IPS-18a (cell line): ENCODE measurements at regions not wholly inside any gene's neighbourhood (a gene's known extent, or its start where the extent isn't known, plus 50 kb on each side); places are given as distances from the start of the nearest gene placed in this dataset.

Source experiments
- H3K27ac ChIP-seq: one replicate; pipeline ENCODE4 v1.5.1; 2013; ENCODE audit warnings: low read length
- H3K27me3 ChIP-seq: one replicate; pipeline ENCODE4 v1.6.1; 2013; ENCODE audit warnings: mild to moderate bottlenecking, low read length; ENCODE audit not compliant: control insufficient read depth, insufficient read depth
- H3K36me3 ChIP-seq: one replicate; pipeline ENCODE4 v1.6.1; 2013; ENCODE audit warnings: low read depth, low read length; ENCODE audit not compliant: control insufficient read depth
- H3K4me1 ChIP-seq: one replicate; pipeline ENCODE4 v1.6.1; 2013; ENCODE audit warnings: low read depth, low read length; ENCODE audit not compliant: control insufficient read depth
- H3K4me3 ChIP-seq: one replicate; pipeline ENCODE4 v1.5.1; 2013; ENCODE audit warnings: low read length
- H3K9ac ChIP-seq: one replicate; pipeline ENCODE4 v1.6.1; 2013; ENCODE audit warnings: mild to moderate bottlenecking, low read length, moderate library complexity
- H3K9me3 ChIP-seq: one replicate; pipeline ENCODE4 v1.6.1; 2013; ENCODE audit warnings: low read depth, low read length; ENCODE audit not compliant: control insufficient read depth

- Histone ChIP-seq H3K4me3 (no peak overlapping the region), H3K27ac (no peak overlapping the region), H3K36me3 (no peaks in the 10 kb centered on the region), H3K9ac (no peak overlapping the region), H3K9me3 (no peaks in the 10 kb centered on the region), H3K4me1 (no peaks in the 10 kb centered on the region), H3K27me3 (no peaks in the 10 kb centered on the region)
Measured at GRCh38 chr7:98479318-98479717, 78.4 kb upstream of the BAIAP2L1 start.

GRCh38 chr7:98475352-98475751 lies 74.5 kb upstream of the BAIAP2L1 start:
- Histone ChIP-seq H3K4me3 (no peak overlapping the region), H3K27ac (no peak overlapping the region), H3K9ac (no peak overlapping the region), H3K27me3 (peaks cover under 1% of the 10 kb centered on the region), H3K36me3 (no peaks in the 10 kb centered on the region), H3K9me3 (no peaks in the 10 kb centered on the region), H3K4me1 (no peaks in the 10 kb centered on the region)

GRCh38 chr7:98474558-98474957 lies 73.7 kb upstream of the BAIAP2L1 start:
- no peaks in the 10 kb centered on the region for H3K4me1 ChIP-seq
- H3K36me3 ChIP-seq, result no peaks in the 10 kb centered on the region
- H3K9ac ChIP-seq, result no peak overlapping the region
- H3K9me3 ChIP-seq, result no peaks in the 10 kb centered on the region
- no peak overlapping the region for H3K4me3 ChIP-seq
- no peak overlapping the region for H3K27ac ChIP-seq
- H3K27me3 ChIP-seq, result peaks cover 8% of the 10 kb centered on the region

- Histone ChIP-seq H3K4me3 (no peak overlapping the region), H3K27ac (no peak overlapping the region), H3K36me3 (no peaks in the 10 kb centered on the region), H3K9ac (no peak overlapping the region), H3K4me1 (no peaks in the 10 kb centered on the region), H3K9me3 (no peaks in the 10 kb centered on the region), H3K27me3 (peaks cover 10% of the 10 kb centered on the region)
Measured at GRCh38 chr7:98472521-98472954, 71.6 kb upstream of the BAIAP2L1 start.

- H3K4me1 ChIP-seq, result no peaks in the 10 kb centered on the region
- H3K9me3 ChIP-seq, result no peaks in the 10 kb centered on the region
- H3K4me3 ChIP-seq, result peak overlapping the region; percentile 71
- no peak overlapping the region for H3K27ac ChIP-seq
- peak overlapping the region; percentile 36 for H3K9ac ChIP-seq
- no peaks in the 10 kb centered on the region for H3K36me3 ChIP-seq
- H3K27me3 ChIP-seq, result peaks cover 10% of the 10 kb centered on the region
Measured at GRCh38 chr7:98470485-98471240, 69.8 kb upstream of the BAIAP2L1 start.

GRCh38 chr7:98469088-98469487 lies 68.2 kb upstream of the BAIAP2L1 start:
- no peaks in the 10 kb centered on the region for H3K9me3 ChIP-seq

GRCh38 chr7:98467570-98468312 lies 66.9 kb upstream of the BAIAP2L1 start:
- H3K27ac ChIP-seq, result no peak overlapping the region
- H3K36me3 ChIP-seq, result no peaks in the 10 kb centered on the region
- no peak overlapping the region for H3K9ac ChIP-seq
- H3K4me1 ChIP-seq, result no peaks in the 10 kb centered on the region
- H3K9me3 ChIP-seq, result no peaks in the 10 kb centered on the region
- no peak overlapping the region for H3K4me3 ChIP-seq
- peaks cover 10% of the 10 kb centered on the region for H3K27me3 ChIP-seq

More at GRCh38 chr7:98469088-98469487, 68.2 kb upstream of the BAIAP2L1 start:
- Histone ChIP-seq H3K27me3 (peaks cover 10% of the 10 kb centered on the region), H3K9ac (no peak overlapping the region), H3K27ac (no peak overlapping the region), H3K4me1 (no peaks in the 10 kb centered on the region), H3K36me3 (no peaks in the 10 kb centered on the region), H3K4me3 (no peak overlapping the region)

- H3K4me3 ChIP-seq, result no peak overlapping the region
- H3K36me3 ChIP-seq, result no peaks in the 10 kb centered on the region
- no peak overlapping the region for H3K27ac ChIP-seq
Measured at GRCh38 chr7:98465022-98465421, 64.1 kb upstream of the BAIAP2L1 start.

GRCh38 chr7:98464558-98464940 lies 63.7 kb upstream of the BAIAP2L1 start:
- Histone ChIP-seq H3K27ac (no peak overlapping the region), H3K4me1 (no peaks in the 10 kb centered on the region), H3K9ac (no peak overlapping the region), H3K27me3 (peaks cover 2% of the 10 kb centered on the region), H3K4me3 (no peak overlapping the region), H3K9me3 (no peaks in the 10 kb centered on the region), H3K36me3 (no peaks in the 10 kb centered on the region)

More at GRCh38 chr7:98465022-98465421, 64.1 kb upstream of the BAIAP2L1 start:
- no peaks in the 10 kb centered on the region for H3K4me1 ChIP-seq
- no peak overlapping the region for H3K9ac ChIP-seq
- no peaks in the 10 kb centered on the region for H3K9me3 ChIP-seq
- peaks cover 6% of the 10 kb centered on the region for H3K27me3 ChIP-seq

GRCh38 chr7:98463837-98464557 lies 63.1 kb upstream of the BAIAP2L1 start:
- Histone ChIP-seq H3K27me3 (no peaks in the 10 kb centered on the region), H3K4me3 (no peak overlapping the region), H3K9me3 (no peaks in the 10 kb centered on the region), H3K36me3 (no peaks in the 10 kb centered on the region), H3K27ac (no peak overlapping the region), H3K4me1 (no peaks in the 10 kb centered on the region), H3K9ac (no peak overlapping the region)

- no peak overlapping the region for H3K9ac ChIP-seq
- no peaks in the 10 kb centered on the region for H3K36me3 ChIP-seq
- H3K9me3 ChIP-seq, result no peaks in the 10 kb centered on the region
- H3K27me3 ChIP-seq, result no peaks in the 10 kb centered on the region
- H3K27ac ChIP-seq, result no peak overlapping the region
- no peak overlapping the region for H3K4me3 ChIP-seq
- H3K4me1 ChIP-seq, result no peaks in the 10 kb centered on the region
Measured at GRCh38 chr7:98462911-98463633, 62.2 kb upstream of the BAIAP2L1 start.
